Astrocyte (in vitro differentiated cells and primary cell): ENCODE measurements at regions not wholly inside any gene's neighbourhood (a gene's known extent, or its start where the extent isn't known, plus 50 kb on each side); places are given as distances from the start of the nearest gene placed in this dataset.

Experiments used
- DNase-seq: peaks from one replicate; pipeline ENCODE4 v3.0.0-alpha.2; 2010; ENCODE audit warnings: low read depth
- FAIRE-seq: peaks from 2 replicates; lab custom pipeline; 2011; peaks lifted over from hg19 to GRCh38; lab: Jason Lieb, UNC
- H2AFZ ChIP-seq: 2 replicates; pipeline ENCODE4 v1.6.0; 2012; ENCODE audit warnings: low read depth, low read length, inconsistent platforms
- H3K27ac ChIP-seq: 2 replicates; pipeline ENCODE4 v1.5.1; 2011; ENCODE audit warnings: low read depth, low read length, inconsistent platforms
- H3K27me3 ChIP-seq: 2 replicates; pipeline ENCODE4 v1.6.0; 2011; ENCODE audit warnings: low read length, inconsistent platforms; ENCODE audit not compliant: insufficient read depth
- H3K36me3 ChIP-seq: 2 replicates; pipeline ENCODE4 v1.5.1; 2011; ENCODE audit warnings: low read length, inconsistent platforms; ENCODE audit not compliant: insufficient read depth
- H3K4me1 ChIP-seq: 2 replicates; pipeline ENCODE4 v1.5.1; 2011; ENCODE audit warnings: low read length, inconsistent platforms; ENCODE audit not compliant: insufficient read depth
- H3K4me2 ChIP-seq: 2 replicates; pipeline ENCODE4 v1.6.0; 2012; ENCODE audit warnings: low read length, inconsistent platforms
- H3K4me3 ChIP-seq: 2 replicates; pipeline ENCODE4 v1.5.1; 2011; ENCODE audit warnings: low read depth, mild to moderate bottlenecking, low read length, inconsistent platforms; ENCODE audit not compliant: insufficient read depth
- H3K79me2 ChIP-seq: 2 replicates; pipeline ENCODE4 v1.6.0; 2012; ENCODE audit warnings: mild to moderate bottlenecking, low read length, inconsistent platforms; ENCODE audit not compliant: insufficient read depth
- H3K9ac ChIP-seq: 2 replicates; pipeline ENCODE4 v1.6.0; 2012; ENCODE audit warnings: mild to moderate bottlenecking, low read length, inconsistent platforms
- H3K9me3 ChIP-seq: 2 replicates; pipeline ENCODE4 v1.5.1; 2012; ENCODE audit warnings: low read depth, mild to moderate bottlenecking, low read length, inconsistent platforms; ENCODE audit not compliant: insufficient read depth
- H4K20me1 ChIP-seq: 2 replicates; pipeline ENCODE4 v1.6.0; 2012; ENCODE audit warnings: low read length, inconsistent platforms; ENCODE audit not compliant: insufficient read depth
- H3K27ac Mint-ChIP-seq: one replicate; pipeline ENCODE4 v1.8.0; 2021; ENCODE audit warnings: mild to moderate bottlenecking, mixed read lengths; ENCODE audit not compliant: unreplicated experiment
- H3K27me3 Mint-ChIP-seq: one replicate; pipeline ENCODE4 v1.8.0; 2021; ENCODE audit warnings: low read depth, mixed read lengths; ENCODE audit not compliant: unreplicated experiment
- H3K36me3 Mint-ChIP-seq: one replicate; pipeline ENCODE4 v1.8.0; 2021; ENCODE audit warnings: low read depth, mixed read lengths; ENCODE audit not compliant: unreplicated experiment
- H3K4me1 Mint-ChIP-seq: one replicate; pipeline ENCODE4 v1.8.0; 2021; ENCODE audit warnings: low read depth, mixed read lengths; ENCODE audit not compliant: unreplicated experiment
- H3K4me3 Mint-ChIP-seq: one replicate; pipeline ENCODE4 v1.8.0; 2021; ENCODE audit warnings: mild to moderate bottlenecking, moderate library complexity, mixed read lengths; ENCODE audit not compliant: unreplicated experiment
- H3K9me3 Mint-ChIP-seq: one replicate; pipeline ENCODE4 v1.8.0; 2021; ENCODE audit warnings: mild to moderate bottlenecking, mixed read lengths; ENCODE audit not compliant: unreplicated experiment
- CTCF ChIP-seq: IDR thresholded peaks from 2 replicates; pipeline ENCODE4 v1.5.1; 2011; ENCODE audit warnings: low read depth, mild to moderate bottlenecking, inconsistent platforms, low read length, moderate library complexity; ENCODE audit not compliant: insufficient read depth
- EZH2 ChIP-seq: IDR thresholded peaks from 2 replicates; pipeline ENCODE4 v1.6.1; 2012; ENCODE audit warnings: mild to moderate bottlenecking, low read length, inconsistent platforms; ENCODE audit not compliant: insufficient read depth

GRCh38 chr6:121816906-121817540, 381.6 kb downstream of the GJA1 start:
- no peak for FAIRE-seq
- H3K4me3 Mint-ChIP-seq = no peak overlapping the region

GRCh38 chr6:121823437-121823851, 388.0 kb downstream of the GJA1 start:
- Histone ChIP-seq H3K9me3 (peaks cover 8% of the 10 kb centered on the region), H2AFZ (no peak overlapping the region), H3K36me3 (no peaks in the 10 kb centered on the region), H3K4me1 (peaks cover 23% of the 10 kb centered on the region), H4K20me1 (no peaks in the 10 kb centered on the region), H3K27ac (peak overlapping the region; percentile 56), H3K9ac (no peak overlapping the region), H3K4me3 (no peak overlapping the region), H3K4me2 (peak overlapping the region; percentile 12), H3K79me2 (no peaks in the 10 kb centered on the region), H3K27me3 (no peaks in the 10 kb centered on the region)
- no peak for TF ChIP-seq EZH2
- TF ChIP-seq CTCF = no peak
- DNase-seq (peak; percentile 87), FAIRE-seq (peak; percentile 58)
- H3K4me3 Mint-ChIP-seq = no peak overlapping the region
- peaks cover 17% of the 10 kb centered on the region for H3K4me1 Mint-ChIP-seq
- H3K36me3 Mint-ChIP-seq = peaks cover 2% of the 10 kb centered on the region
- no peaks in the 10 kb centered on the region for H3K27me3 Mint-ChIP-seq
- peaks cover 13% of the 10 kb centered on the region for H3K9me3 Mint-ChIP-seq
- peak overlapping the region; percentile 44 for H3K27ac Mint-ChIP-seq

More at GRCh38 chr6:121816906-121817540, 381.6 kb downstream of the GJA1 start:
- peaks cover 13% of the 10 kb centered on the region for H3K9me3 Mint-ChIP-seq
- H3K79me2 ChIP-seq = no peaks in the 10 kb centered on the region
- H3K4me1 ChIP-seq = peaks cover 5% of the 10 kb centered on the region
- no peak overlapping the region for H3K27ac ChIP-seq
- no peak for TF ChIP-seq CTCF
- no peak for TF ChIP-seq EZH2
- H3K36me3 ChIP-seq = no peaks in the 10 kb centered on the region
- H3K4me2 ChIP-seq = no peak overlapping the region
- no peak overlapping the region for H3K4me3 ChIP-seq
- peak; percentile 49 for DNase-seq
- no peaks in the 10 kb centered on the region for H3K27me3 ChIP-seq
- H3K27ac Mint-ChIP-seq = no peak overlapping the region
- H3K27me3 Mint-ChIP-seq = no peaks in the 10 kb centered on the region
- H3K4me1 Mint-ChIP-seq = peaks cover 7% of the 10 kb centered on the region
- H3K9me3 ChIP-seq = peaks cover 8% of the 10 kb centered on the region
- H3K9ac ChIP-seq = no peak overlapping the region
- H3K36me3 Mint-ChIP-seq = peaks cover 2% of the 10 kb centered on the region
- no peaks in the 10 kb centered on the region for H4K20me1 ChIP-seq
- no peak overlapping the region for H2AFZ ChIP-seq

GRCh38 chr6:121826156-121826810, 390.8 kb downstream of the GJA1 start:
- Histone ChIP-seq H3K27me3 (no peaks in the 10 kb centered on the region), H4K20me1 (no peaks in the 10 kb centered on the region), H3K27ac (peak overlapping the region; percentile 72), H3K9ac (peak overlapping the region; percentile 25), H3K9me3 (no peaks in the 10 kb centered on the region), H3K4me1 (peaks cover 28% of the 10 kb centered on the region), H3K36me3 (no peaks in the 10 kb centered on the region), H3K79me2 (no peaks in the 10 kb centered on the region), H3K4me2 (peak overlapping the region; percentile 42), H3K4me3 (no peak overlapping the region), H2AFZ (no peak overlapping the region)
- DNase-seq (peak; percentile 97), FAIRE-seq (peak; percentile 98)
- Mint-ChIP-seq H3K27me3 (no peaks in the 10 kb centered on the region), H3K4me1 (peaks cover 20% of the 10 kb centered on the region), H3K27ac (peak overlapping the region; percentile 77), H3K9me3 (no peaks in the 10 kb centered on the region), H3K36me3 (no peaks in the 10 kb centered on the region), H3K4me3 (no peak overlapping the region)
- no peak for TF ChIP-seq CTCF
- no peak for TF ChIP-seq EZH2
